Activated CD4-positive, alpha-beta T cell treated with anti-CD3 and anti-CD28 coated beads, Interleukin-2, amount 50 U/mL, for 24 hours (primary cell): ENCODE measurements at regions not wholly inside any gene's neighbourhood (a gene's known extent, or its start where the extent isn't known, plus 50 kb on each side); places are given as distances from the start of the nearest gene placed in this dataset.
"Not testable (repeated sequence)": the region's sequence is repeated elsewhere in the genome, so short reads cannot be mapped to it uniquely, and the experiment has no call there.

Experiments
- DNase-seq, 2 donors: peaks; one replicate each; pipeline ENCODE4 v3.0.0-alpha.2; 2020; ENCODE audit warnings: low read depth in 1 of 2, low spot score in 1 of 2

DNA sequence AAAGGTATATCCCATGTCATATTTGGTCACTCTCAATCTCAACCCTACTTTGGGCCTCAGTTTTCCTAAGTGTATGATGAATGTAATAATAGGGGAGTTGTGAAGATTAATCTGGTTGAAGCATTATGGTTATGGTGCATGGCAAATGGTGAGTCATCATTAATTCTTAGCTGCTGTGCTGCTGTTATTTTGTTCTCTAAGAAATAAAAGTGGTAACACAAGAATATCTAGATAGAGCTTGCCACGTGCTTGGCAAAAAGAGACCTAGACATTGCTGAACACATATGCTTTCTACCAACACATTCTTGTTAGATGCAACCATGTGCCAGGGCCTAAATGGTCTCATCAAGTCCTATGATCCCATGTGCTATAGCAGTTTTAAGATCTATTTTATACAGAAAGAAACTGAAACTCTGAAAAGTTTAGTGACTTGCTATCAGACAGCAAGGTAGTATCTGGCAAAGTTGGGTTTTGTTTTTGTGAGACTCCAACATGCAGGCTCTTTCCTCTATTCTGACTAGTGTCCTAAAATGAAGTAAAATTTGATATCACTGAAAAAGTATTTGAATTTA, 699.9 kb upstream of the MEF2C start:
- no peak for DNase-seq

DNA sequence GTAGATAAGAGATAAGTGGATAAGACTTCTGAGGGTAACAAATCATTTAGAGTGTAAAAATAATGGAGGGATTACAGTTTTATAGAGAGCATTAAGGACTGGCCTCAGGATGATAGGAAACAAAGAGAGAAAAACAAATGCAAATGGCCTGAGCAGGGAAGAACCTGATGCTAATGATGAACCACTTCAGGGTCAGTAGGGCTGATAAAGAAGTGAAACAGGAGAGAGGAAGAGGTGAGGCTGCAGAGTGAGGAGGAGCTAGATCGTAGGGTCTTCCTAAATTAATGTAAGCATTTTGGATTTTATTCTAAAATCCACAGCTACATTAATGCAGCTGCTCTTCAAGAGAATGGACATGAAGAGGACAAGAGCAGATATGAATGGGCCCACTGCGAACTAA, 698.0 kb upstream of the MEF2C start:
- no peak for DNase-seq

DNA sequence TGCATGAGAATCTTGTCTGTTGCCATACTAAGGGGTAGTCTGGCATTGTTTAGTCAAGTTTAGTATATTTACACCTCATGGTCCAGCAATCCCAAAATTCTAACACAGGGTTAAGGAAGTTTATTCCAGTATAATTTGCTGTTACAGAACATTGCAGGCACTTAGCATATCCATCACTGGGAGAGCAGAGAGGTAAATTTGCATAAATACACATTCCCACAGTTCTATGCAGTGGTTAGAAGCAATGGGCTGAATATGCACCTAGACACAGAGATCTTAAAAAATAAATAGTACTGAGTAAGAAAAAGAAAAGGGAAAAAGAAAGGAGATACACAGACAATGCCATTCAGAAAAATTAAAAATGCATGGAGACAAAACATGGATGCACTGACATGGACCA, 692.3 kb upstream of the MEF2C start:
- DNase-seq: no peak

DNA sequence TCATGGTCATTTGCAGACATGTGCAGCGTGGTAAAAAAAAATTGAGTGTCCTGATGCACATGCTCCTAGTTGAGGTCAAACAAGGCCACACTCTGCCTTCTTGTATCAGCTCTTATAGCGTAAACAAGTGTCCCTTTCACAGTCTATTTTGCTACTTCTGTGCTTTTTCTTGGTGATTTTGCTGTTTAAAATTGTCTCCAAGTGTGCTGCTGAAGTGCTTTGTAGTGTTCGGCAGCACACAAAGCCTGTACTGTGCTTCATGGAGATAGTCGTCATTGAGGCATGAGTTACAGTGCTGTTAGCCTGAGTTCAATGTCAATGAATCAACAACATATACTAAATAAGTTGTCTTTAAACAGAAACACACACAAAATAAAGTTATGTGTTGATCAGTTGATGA, 690.4 kb upstream of the MEF2C start:
- DNase-seq: no peak

DNA sequence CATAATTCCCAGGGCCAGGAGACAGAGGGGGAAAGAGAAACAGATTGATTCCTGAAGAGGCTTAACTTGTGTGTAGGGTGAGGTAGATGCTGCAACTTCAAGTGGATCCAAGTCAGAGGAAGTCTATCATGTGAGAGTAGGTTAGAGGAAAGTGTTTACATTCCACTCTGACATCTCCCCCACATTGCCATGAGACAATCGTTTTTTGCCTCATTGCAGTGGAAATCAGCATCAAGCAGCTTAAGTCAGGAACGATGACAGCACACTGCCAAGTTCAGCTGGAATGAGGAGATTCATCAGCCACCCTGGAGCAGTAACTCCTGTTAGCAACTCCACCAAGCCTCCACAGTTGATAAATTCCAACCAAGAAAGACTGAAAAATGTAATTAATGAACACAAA, 689.7 kb upstream of the MEF2C start:
- no peak for DNase-seq

DNA sequence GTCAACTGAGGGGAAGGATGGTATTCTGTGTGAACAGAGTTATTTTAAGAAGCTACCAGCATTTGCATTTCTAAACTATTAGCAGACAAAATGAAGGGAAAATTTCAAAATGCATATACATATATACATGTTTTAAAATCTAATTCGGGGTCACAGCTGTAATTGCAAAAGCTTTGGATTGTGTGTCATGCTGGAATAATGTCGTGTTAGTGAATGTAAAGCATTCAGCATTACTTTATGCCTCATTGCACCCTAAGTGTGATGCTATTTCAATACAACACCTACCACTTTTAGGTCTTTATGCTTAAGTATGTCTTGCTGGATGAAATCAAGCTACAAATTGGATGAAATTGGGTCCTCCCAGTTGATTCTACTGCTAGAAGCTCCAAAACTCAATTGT, 687.6 kb upstream of the MEF2C start:
- DNase-seq: no peak

DNA sequence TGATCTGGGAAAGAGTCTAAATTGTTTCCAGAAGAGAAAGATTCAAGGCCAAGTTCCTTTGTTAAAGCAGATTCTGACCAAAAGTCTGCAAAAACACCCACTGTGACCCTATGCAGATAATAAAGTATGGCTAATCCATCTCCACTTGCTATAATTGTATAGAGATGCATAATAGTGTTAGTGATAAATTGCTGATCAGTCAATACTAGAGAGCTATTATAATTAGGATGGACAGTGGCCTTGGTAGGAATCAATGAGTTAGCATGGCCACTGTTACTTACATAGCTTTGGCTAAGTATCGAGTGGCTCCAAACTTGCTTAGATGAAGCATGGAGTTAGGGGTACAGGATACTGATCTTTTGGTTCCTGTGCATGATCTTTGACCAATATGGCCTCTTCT, 683.4 kb upstream of the MEF2C start:
- no peak for DNase-seq

DNA sequence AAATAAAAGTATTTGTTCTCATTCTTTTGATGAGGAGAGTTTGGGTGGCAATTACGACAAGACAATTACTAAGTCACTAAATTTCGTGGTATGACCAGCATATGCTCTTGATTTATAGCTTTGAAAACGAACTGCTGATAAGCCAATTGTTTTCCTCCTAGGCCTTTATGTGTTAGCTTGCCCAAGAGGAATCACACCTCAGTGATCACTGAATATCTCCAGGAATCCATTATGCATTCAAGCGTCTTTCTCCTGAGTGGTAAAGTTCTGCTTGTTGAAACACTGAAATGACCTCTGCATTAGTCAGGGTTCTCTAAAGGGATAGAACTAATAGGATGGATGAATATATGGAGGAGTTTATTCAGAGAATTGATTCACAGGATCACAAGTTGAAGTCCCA, 677.7 kb upstream of the MEF2C start:
- no peak for DNase-seq

DNA sequence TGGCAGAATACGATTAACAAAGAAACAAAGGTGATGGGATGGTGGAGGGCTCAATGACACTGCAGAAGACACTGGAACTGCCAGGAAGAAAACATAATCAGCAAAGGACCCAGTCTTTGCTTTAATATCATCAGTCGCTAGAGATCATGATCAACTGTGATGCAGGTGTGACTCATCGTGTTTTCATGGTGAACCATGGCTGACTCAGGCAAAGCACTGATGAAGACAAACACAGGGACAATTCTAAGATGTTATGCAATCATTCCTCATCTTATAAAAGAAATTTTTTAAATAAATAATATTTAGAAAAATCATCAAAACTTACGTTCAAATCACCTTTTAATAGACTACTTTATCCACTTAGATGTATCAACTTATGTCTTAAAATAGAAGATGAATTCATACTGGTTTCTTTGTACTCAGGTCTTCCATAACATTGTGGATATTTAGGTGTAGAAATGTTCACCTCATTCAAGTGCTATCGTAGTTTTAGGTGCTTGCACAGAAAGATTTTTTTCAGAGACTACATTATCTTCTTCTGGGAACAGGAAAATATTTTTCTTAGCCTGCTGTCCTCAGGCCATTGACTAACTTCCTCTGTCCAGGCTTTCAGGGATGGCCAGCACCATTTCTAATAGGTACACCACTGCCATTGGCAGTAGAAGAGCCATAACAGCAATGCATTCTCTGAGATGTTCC, 673.4 kb upstream of the MEF2C start:
- no peak for DNase-seq

DNA sequence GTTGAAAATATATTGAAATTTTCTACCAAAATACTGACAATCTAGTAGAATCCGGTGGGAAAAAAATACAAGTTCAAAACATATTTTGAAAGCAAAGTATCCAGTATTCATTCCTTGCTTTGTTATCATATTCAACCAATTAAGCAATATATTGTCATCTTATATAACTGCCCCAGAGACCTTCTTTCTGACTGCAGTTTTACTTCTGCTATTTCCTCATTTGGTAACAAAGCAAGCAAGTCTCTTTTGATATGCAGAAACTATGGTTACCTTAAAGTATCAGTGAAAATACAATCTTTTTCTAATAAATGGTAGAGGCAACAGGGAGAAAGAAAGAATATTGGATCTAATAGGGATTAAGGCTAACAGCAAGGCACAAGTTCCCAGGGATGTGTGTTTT, 663.7 kb upstream of the MEF2C start:
- no peak for DNase-seq

DNA sequence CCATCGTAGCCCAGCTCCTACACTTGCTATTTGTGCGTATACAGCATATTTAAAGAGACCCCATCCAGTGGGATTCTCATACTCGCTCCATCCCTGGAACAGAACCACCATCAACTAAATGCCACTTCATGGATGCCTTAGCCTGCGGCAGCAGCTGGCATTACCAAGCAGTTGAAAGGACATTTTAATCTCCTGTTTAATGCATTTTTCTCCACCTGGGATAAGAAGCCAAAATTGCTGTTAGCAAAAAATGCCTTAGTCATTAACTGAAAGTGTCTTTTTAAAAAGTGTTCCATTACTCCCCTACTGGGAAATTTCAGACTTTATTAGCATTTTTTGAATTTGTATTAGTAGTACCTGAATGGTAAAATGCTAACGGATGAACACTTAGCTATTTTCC, 662.6 kb upstream of the MEF2C start:
- no peak for DNase-seq

DNA sequence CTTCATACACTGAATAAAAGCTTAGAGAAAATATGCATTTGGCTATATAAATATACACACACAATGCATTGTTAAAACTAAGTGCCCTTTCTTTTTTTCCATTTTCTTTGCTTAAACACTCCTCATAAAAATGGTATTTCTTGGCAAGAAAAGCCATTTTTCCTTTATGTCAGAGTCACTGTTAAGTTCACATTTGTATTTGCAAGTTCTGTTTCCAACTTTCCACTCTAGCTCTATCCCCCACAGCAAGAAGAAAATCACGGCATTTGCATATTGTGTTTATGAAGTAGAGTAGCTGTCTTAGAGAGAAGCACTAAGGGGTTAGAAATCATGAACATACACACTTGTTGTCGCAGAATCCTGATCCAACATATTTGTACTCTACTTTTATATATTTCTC, 662.1 kb upstream of the MEF2C start:
- DNase-seq: no peak

DNA sequence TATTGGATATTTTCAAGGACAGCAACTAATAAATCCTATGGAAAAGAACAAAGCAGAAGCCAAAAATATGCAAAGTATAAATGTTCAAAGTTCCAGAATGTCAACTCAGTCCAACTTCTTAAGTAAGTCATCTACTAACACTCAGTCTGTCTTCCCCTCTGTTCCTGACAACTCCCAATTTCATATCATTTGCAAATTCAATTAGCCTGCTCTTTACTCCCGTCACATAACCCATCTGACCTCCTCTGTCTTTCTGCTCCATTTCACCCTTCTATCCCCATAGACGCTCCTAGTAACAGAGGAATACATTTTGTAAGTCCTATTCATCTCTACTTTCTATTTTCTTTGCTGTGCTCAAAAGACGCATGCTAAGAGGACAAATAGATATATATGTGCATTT, 659.8 kb upstream of the MEF2C start:
- no peak for DNase-seq

DNA sequence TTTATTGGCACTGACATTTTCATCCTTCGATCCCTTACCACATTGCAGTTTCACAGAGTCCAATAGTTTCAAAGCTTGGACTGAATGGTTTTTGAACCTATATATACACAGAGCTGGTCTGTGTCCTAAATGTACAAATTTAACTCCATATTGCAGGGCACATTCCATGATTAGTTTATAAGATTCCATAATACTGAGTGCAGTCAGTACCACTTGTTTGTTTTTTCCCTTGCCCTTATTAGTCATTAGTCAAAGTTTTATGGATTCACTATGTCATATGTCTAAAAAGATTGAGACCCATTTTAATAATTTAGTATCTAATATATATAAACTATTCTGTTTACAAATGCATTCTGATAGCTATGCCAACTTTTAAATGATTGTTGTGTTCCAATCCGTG, 654.8 kb upstream of the MEF2C start:
- no peak for DNase-seq

DNA sequence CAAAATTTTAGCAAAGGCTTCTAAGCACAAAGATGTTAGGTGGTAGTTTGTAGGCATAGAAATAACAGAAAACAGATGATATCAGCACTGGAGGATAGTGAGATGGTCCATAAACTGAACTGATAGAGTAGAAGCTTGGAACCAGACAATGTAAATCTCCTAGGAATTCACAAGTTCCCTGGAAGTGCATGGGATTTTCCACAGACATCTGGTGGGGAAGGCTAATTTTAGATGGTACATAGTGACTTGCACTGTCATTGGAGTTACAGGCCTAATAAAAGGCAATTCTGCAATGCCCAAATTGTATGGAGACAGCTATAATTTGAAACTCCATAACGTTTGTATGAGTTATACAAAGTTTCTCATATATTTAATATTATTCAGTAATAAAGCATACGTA, 653.0 kb upstream of the MEF2C start:
- no peak for DNase-seq

DNA sequence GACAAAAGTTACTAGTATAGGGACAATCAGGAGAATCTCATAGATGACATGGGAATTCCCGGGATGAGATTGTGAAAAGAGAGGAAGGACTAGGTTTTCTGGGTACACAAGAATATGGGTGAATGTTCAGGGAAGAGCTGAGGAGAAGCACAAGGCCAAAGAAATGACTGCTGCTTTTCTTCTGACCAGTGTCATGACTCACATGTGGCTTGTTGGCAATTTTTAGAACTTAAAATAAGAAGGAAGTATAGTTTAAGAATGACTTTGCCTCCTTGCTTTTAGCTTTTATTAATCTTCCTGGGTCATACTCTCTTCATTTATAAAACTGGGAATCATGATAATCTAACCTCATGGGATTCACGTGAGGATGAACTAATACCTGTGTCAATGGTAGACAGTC, 652.4 kb upstream of the MEF2C start:
- DNase-seq: no peak

DNA sequence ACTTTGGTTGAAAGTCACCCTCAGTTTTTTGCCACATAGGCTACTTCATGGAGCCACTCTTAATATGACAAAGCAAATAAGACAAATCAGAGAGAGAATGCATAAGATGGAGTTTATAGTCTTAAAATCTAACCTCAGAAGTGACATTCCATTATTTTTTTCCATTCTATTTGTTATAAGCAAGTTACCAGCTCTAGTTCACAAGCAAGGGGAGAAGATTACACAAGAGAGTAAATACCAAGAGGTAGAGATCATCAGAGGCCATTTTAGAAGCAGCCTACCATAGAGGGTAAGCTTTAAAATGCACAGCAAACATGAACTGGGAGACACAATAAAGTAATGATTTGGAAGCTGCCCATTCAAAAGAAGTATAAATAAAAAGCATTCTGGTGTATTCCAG, 651.3 kb upstream of the MEF2C start:
- no peak for DNase-seq

DNA sequence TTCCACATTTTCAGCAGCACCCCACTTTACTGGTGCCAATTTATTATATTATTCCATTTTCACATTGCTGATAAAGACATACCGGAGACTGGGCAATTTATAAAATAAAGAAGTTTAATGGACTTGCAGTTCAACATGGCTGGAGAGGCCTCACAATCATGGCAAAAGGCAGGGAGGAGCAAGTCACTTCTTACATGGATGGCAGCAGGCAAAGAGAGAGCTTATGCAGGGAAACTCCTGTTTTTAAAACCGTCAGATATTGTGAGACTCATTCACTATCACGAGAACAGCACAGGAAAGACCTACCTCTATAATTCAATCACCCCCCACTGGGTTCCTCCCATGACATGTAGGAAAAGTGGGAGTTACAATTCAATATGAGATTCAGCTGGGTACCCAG, 641.8 kb upstream of the MEF2C start:
- DNase-seq: no peak

DNA sequence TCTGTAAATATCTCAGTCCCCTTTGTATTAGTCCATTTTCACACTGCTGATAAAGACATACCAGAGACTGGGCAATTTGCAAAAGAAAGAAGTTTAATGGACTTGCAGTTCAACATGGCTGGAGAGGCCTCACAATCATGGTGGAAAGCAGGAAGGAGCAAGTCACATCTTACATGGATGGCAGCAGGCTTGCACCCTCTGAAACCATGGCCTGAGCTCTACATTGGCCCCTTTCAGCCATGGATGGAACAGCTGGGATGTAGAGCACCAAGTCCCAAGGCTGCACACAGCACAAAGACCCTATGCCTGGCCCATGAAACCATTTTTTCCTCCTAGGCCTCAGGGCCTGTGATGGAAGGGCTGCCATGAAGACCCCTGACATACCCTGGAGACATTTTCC, 640.9 kb upstream of the MEF2C start:
- DNase-seq: not testable (repeated sequence)

DNA sequence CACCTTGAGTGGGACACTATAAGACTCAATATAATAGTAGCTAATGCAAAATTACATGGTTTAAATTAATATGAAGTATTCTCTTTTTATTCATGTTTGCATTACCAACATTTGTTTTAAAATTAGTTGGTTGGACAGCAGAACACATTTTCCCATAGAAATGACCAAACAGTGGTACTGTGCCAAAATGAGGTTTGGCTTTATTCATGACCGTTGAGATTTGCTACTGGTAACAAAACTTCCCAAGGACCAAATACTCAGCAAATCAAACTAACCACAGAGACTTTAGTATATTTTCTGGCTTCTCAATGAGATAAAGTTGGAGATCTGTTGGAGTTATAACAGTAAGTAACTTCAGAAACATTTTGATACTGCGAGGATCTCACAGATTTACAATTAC, 637.8 kb upstream of the MEF2C start:
- DNase-seq: no peak

DNA sequence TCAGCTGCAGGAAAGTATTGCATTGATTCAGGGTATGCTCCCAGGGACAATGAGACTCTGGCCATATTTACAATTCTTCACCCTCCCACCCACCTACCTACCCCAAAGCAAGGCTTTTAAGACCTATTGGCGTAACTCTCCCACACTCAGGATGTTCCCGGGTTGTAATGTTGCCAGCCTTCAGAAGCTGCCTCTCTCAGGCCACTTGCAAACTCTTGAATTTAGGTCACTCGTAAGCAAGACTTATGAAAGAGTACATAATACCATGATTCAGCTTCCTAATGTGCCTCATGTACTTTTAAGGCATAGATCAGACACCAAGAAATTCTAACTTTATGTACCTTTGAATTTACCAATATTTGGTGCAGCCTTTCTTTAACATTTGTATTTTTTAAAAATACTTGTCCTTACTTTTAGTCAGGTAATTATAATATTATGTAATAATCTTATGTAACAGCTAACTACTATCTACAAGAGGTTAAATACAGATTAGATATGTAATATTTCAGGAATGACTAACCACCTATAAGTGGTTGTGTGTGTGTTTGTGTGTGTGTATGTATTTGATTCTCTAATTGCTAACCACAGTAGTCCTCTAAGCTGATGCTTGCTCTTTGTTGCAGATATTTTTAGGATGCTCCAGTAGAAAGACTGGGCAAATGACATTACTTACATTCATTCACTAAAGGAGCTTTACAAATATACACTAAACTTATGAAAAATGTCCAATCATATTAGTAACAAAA, 630.5 kb upstream of the MEF2C start:
- no peak for DNase-seq

DNA sequence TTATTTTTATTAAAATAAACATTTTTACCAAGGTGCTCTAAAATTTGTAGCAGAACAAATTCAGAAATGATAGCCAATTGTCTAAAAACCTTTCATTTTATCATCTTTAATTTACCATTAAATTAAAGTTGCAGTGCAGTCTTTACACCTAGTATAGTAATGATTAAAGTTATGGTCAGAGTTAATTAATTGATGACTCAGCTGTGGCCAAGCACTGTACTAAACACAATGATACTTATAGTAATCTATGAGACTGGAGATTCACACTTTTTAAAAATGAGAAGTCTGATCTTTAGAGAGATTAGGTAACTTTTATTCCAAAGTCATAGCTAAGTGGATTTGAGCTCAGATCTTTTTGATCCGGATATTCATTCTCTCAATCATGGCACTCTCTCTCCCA, 621.1 kb upstream of the MEF2C start:
- no peak for DNase-seq

DNA sequence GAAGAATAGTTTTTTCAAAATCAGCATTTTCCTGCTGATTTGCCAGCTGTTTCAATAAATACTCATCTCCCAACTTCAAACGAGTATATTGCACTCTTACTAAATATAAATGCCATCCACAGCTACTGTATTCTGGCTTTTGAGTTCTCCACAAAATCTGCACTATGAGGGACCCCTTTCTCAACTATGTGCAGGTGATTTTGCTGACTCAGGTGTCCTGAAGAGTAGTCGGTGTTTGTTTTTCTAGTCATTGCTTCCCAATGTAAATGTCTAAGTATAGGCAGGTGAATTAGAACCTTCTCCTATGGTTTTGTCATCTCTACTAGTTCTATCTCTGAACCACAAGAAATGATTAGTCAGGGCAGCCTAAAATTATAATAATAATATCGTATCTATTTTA, 616.8 kb upstream of the MEF2C start:
- no peak for DNase-seq
